ENCODE measurements at regions not wholly inside any gene's neighbourhood (a gene's known extent, or its start where the extent isn't known, plus 50 kb on each side); places are given as distances from the start of the nearest gene placed in this dataset.

DNA sequence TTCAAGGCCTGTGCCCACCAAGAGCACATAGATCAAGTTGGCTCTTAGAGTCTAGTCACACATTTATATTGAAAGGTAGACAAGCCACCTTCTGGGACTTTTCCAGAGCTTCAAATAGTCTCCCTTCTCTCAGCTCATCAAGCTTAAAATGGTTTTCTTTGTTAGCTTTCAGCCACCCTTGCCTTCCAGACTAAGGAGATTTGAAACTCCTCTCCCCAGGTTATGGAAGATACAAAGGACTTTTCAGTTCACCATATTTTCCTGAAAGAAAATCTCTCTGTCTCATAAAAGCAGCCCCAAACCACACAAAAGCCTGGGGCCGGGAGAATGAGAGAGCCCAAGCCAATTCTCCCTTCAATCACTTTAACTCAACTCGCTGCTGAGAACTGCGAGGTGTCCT lies 134.1 kb downstream of the ZC3H11B start:
- DNase-seq (ENCODE audit: low read depth in 3 of 3, low spot score in 2 of 3): no peak

- DNase-seq (ENCODE audit: low read depth in 3 of 3, low spot score in 2 of 3): no peak
These were observed 135.0 kb downstream of the ZC3H11B start for GRCh38 chr1:219477861-219478260.

DNA sequence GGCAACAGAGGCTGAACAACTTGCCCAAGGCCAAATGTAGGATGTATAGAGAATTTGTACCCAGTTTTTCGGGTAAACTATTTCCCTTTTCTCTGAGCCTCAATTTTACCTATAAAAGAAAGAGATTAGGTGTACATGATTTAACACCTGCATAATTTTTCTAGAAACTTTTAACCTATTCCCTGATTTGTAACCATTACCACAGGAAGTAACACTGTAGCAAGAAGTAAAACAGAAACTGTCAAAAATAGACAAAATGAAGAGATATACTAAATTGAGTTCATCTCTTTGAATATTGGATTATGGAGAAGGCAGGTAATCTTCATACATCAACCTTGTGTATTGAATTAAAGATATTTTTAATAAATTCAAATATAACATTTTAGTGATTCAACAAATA lies 136.2 kb downstream of the ZC3H11B start:
- no peak for DNase-seq (ENCODE audit: low read depth in 3 of 3, low spot score in 2 of 3)

DNA sequence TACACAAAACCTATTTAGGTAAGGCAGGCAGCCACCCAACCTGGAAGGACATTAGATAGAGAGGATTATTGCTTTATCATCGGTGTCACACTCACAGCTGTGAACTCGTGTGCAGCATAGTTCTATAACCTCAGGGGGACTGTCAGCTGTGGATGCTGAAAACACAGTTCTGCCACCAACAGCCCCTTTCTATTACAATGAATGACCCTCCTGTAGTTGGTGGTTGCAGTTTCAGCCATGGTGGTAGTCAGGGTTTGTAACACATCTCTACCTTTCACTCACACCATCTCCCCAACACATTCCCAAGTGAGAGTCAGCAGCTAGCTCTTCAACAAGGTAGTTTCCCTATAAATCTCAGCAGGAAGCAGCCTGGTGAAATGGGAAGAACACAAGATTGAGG lies 136.8 kb downstream of the ZC3H11B start:
- no peak for DNase-seq (ENCODE audit: low read depth in 3 of 3, low spot score in 2 of 3)

GRCh38 chr1:219472596-219472995 lies 140.3 kb downstream of the ZC3H11B start:
- DNase-seq (ENCODE audit: low read depth in 3 of 3, low spot score in 2 of 3): no peak

DNA sequence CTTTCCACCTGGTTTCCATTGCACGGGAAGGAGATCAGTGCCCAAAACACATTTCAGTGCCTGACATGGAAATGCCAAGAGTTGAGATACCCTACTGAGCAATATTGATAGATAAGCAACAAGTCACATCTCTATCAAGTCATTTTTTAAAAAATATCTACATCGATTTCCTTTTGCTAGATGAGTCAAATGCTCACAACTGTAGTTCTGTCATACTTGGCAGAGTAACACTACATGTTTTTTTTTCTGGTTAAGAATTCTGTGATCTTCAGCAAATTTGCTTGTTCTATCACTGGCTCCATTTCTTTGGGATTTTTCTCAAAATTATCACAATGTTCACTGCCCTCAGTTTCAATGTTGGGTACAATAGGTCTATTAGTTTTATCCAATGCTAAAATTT lies 145.4 kb downstream of the ZC3H11B start:
- DNase-seq (ENCODE audit: low read depth in 3 of 3, low spot score in 2 of 3): no peak

DNA sequence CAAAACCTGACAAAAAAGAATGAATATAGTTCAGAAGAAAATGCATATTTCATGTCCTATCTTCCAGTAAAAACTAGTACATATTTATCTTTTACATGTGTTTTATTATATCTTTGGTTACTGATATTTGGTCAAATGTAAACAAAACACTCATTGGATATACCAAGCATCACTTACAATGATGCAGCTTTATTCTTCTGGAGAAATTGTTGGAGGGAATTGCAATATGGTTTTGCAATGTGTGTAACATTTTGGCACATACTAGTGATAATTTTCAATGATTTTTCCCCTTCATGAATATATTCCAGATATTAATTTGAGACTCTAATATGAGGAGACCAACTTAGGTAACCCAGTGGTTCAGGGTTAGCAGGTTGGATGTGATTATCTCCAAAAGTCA lies 146.1 kb downstream of the ZC3H11B start:
- DNase-seq (ENCODE audit: low read depth in 3 of 3, low spot score in 2 of 3): no peak

GRCh38 chr1:219465212-219466093 lies 147.5 kb downstream of the ZC3H11B start:
- no peak for DNase-seq (ENCODE audit: low read depth in 3 of 3, low spot score in 2 of 3)

GRCh38 chr1:219463636-219464035 lies 149.3 kb downstream of the ZC3H11B start:
- no peak for DNase-seq (ENCODE audit: low read depth in 3 of 3, low spot score in 2 of 3)

DNA sequence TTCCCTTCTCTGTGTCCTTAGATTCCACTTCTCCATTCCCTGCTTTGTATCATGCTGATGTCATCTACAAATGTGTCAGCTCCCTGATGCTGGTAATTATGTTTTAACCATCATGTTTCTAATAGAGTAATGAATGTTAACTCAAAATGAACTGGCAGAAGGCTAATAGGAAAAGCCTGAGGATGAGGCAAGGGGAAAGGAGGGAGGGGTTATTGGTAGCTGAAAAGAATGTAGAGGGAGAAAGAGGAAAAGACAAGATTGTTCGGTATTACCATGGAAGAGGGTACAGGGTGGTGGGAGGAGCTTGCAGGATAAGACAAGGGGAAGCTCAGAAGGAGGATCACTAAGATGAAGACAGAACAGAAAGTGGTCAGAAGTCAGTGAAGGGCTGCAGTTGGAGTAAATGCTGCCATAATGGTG lies 150.9 kb downstream of the ZC3H11B start:
- DNase-seq (ENCODE audit: low read depth in 3 of 3, low spot score in 2 of 3): no peak

DNA sequence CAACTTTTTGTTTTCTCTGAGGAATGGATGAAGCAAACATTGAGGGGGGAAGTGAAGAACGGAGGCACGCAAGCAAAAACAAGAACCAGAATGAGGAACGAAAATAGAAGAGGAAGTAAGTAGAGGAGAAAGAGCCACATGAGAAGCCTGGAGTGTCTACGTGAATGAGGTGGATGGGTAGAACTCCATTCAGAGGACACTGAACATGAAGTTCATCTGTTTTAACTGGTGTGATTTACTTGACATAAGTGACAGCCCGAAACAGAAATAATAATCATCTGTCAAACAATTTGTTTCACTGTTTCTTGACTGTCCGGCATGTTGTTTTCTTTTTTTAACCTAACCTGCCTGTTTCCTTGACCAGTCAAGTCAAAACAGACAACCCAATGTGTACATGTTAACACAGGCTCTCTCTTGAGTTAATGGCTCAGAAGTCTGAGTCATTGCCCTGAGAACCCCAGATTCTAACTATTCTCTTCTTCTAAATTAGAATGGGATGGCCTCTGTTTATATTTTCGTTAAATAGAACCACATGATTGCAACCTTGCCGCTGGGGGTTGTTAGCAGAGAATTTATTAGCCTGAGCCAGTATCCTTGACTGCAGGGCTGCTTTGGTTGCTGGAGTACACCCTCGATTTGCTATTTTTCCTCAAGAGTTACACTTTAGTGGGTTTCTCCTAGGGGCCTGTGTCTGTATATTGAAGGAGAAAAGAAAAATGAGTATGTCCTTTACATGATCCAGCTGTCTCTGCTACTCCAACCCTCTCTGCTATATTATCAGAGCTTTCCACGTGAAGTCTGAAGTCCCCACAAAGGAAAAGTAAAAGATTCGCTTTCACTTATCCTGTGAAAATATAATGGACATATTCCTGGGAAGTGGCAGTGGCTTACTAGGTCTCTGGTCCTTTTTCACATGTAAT lies 151.7 kb downstream of the ZC3H11B start:
- DNase-seq (ENCODE audit: low read depth in 3 of 3, low spot score in 2 of 3): no peak

DNA sequence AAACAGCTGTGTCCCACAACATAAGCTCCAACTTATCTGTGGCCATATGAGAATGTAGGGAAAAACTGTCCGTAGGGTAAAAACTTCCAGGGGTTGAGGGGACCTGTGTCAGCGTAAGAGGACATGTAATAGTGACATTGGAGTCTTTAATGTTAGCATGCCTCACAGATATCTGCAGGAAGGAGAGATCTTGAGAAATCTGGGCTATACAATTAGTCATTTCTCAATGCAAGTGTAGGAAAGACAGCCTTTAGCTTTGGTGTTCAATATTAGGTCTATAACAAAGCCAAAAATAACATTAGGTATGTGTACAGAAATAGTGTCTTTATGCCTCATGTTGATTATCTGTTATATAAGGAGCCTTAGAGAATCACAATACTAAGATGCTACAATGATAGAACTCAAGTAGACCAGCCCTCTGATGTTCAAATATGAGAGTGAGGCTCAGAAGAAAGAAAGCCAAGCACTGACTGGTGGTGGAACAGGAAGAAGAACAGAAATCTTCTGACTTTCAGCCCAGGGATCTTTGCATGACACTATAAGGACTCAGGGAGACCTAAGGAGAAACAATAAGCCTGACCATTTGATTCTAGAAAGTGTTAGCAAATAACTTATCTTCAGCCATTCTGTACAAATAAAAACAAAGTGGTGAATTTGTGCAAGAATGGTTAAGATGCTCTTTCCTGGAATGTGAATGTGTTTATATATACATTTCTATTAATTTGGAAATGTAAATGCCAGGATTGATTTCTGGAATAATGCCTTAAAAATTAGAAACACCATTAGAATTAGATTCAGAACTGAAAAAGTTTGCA lies 152.6 kb downstream of the ZC3H11B start:
- DNase-seq (ENCODE audit: low read depth in 3 of 3, low spot score in 2 of 3): no peak

- DNase-seq (ENCODE audit: low read depth in 3 of 3, low spot score in 2 of 3): no peak
These were observed 153.4 kb downstream of the ZC3H11B start for GRCh38 chr1:219459351-219460080.

DNA sequence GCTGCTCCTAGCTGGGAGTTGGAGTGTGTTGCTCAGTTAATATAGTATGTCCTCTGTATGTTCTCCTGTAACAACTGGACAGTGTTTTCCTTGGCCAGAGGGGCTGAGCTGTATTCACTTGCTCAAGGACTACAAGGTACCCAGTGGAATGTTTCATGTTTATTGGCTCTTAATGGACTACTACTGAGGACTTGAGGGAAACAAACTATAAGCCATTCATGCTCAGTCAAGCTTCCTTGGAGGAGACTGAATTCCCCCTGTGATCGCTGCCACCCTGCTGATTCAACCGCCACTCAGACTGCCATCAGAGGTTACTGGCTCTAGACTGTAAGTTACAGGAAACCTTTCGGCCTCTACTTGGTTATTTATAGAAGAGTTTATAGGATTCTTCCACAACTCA lies 166.6 kb downstream of the ZC3H11B start:
- DNase-seq (ENCODE audit: low read depth in 3 of 3, low spot score in 2 of 3): no peak

DNA sequence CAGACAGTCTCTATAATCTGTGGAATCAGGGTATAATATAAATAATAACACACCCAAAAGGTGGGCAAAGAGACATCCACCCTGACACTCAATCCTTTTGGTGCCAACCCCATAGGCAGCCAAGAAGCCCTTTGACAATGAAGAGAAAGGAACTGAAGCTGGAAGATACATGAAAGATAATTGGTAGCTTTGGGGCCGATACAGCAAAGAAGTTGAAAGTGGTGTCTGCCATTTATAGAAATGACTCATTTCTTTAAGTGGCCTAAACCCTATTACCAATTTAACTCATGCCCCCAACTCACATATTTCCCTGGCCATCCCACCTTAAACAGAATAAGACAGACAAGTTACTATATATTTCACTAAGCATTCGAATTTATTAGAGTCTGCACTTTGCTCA lies 167.0 kb downstream of the ZC3H11B start:
- no peak for DNase-seq (ENCODE audit: low read depth in 3 of 3, low spot score in 2 of 3)

GRCh38 chr1:219444474-219444873 lies 168.4 kb downstream of the ZC3H11B start:
- no peak for DNase-seq (ENCODE audit: low read depth in 3 of 3, low spot score in 2 of 3)

- no peak for DNase-seq (ENCODE audit: low read depth in 3 of 3, low spot score in 2 of 3)
These were observed 169.1 kb downstream of the ZC3H11B start for GRCh38 chr1:219443763-219444162.

GRCh38 chr1:219442611-219443061 lies 170.3 kb downstream of the ZC3H11B start:
- no peak for DNase-seq (ENCODE audit: low read depth in 3 of 3, low spot score in 2 of 3)

DNA sequence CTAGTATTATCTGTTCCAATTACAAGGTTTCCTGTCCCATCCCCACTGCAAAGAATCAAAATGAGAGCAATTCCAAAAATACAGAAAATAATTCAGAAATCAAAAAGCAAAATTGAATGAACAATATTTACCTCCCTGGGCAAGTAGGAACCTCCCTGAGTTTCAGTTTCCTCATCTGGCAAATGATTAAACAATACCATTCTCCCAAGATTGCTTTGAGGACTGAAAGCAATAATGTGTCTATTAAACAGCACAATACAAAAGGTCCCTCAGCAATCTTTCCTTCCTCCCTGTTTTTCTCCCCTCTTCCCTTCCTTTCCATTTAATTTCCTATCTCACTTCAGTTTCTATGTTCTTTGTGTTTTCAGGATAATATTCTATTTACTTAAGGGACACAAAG lies 171.0 kb downstream of the ZC3H11B start:
- no peak for DNase-seq (ENCODE audit: low read depth in 3 of 3, low spot score in 2 of 3)

GRCh38 chr1:219439376-219439775 lies 173.5 kb downstream of the ZC3H11B start:
- no peak for DNase-seq (ENCODE audit: low read depth in 3 of 3, low spot score in 2 of 3)

Data from right renal cortex interstitium (tissue), 3 donors.